GM12892 (cell line): ENCODE measurements at regions not wholly inside any gene's neighbourhood (a gene's known extent, or its start where the extent isn't known, plus 50 kb on each side); places are given as distances from the start of the nearest gene placed in this dataset.
"Not testable (repeated sequence)": the region's sequence is repeated elsewhere in the genome, so short reads cannot be mapped to it uniquely, and the experiment has no call there.

Experiments
- DNase-seq: peaks from one replicate; pipeline ENCODE4 v3.0.0; 2011; ENCODE audit not compliant: insufficient read length
- FAIRE-seq: peaks from 2 replicates; lab custom pipeline; 2011; peaks lifted over from hg19 to GRCh38; lab: Jason Lieb, UNC
- POLR2A ChIP-seq: IDR thresholded peaks from 2 replicates; pipeline ENCODE4 v1.6.1; 2011; ENCODE audit warnings: low read depth, low read length, control low read depth
- POLR2AphosphoS5 ChIP-seq: IDR thresholded peaks from 2 replicates; pipeline ENCODE4 v1.6.1; 2011; ENCODE audit warnings: low read depth, low read length, control low read depth
- TAF1 ChIP-seq: IDR thresholded peaks from 2 replicates; pipeline ENCODE4 v1.6.1; 2011; ENCODE audit warnings: low read depth, mild to moderate bottlenecking, control low read depth, low read length, borderline replicate concordance

- FAIRE-seq (no peak), DNase-seq (no peak)
- no peak for TF ChIP-seq POLR2AphosphoS5
- no peak for TF ChIP-seq TAF1
- no peak for TF ChIP-seq POLR2A
Measured at GRCh38 chr18:47380153-47380552, 128.7 kb upstream of the SKOR2 start.

- FAIRE-seq = no peak
- TF ChIP-seq TAF1 (no peak), POLR2A (no peak), POLR2AphosphoS5 (no peak)
Measured at GRCh38 chr18:47373465-47373864, 122.0 kb upstream of the SKOR2 start.

GRCh38 chr18:47370052-47370451 lies 118.6 kb upstream of the SKOR2 start:
- FAIRE-seq = no peak
- no peak for DNase-seq

More at GRCh38 chr18:47373465-47373864, 122.0 kb upstream of the SKOR2 start:
- no peak for DNase-seq

GRCh38 chr18:47354061-47354460 lies 102.6 kb upstream of the SKOR2 start:
- DNase-seq, FAIRE-seq: not testable (repeated sequence)

More at GRCh38 chr18:47370052-47370451, 118.6 kb upstream of the SKOR2 start:
- no peak for TF ChIP-seq POLR2A
- no peak for TF ChIP-seq TAF1
- TF ChIP-seq POLR2AphosphoS5 = no peak

- FAIRE-seq = no peak
- TF ChIP-seq TAF1 = no peak
- no peak for TF ChIP-seq POLR2AphosphoS5
- TF ChIP-seq POLR2A = no peak
- no peak for DNase-seq
Measured at GRCh38 chr18:47346016-47346415, 94.6 kb upstream of the SKOR2 start.

GRCh38 chr18:47345291-47345690 lies 93.8 kb upstream of the SKOR2 start:
- TF ChIP-seq POLR2AphosphoS5 (no peak), POLR2A (no peak), TAF1 (no peak)
- FAIRE-seq (no peak), DNase-seq (no peak)

GRCh38 chr18:47343291-47343690 lies 91.8 kb upstream of the SKOR2 start:
- DNase-seq (no peak), FAIRE-seq (no peak)
- TF ChIP-seq POLR2A (no peak), TAF1 (no peak), POLR2AphosphoS5 (no peak)

GRCh38 chr18:47342566-47342965 lies 91.1 kb upstream of the SKOR2 start:
- FAIRE-seq (no peak), DNase-seq (no peak)
- TF ChIP-seq TAF1 = no peak
- no peak for TF ChIP-seq POLR2AphosphoS5

- FAIRE-seq (no peak), DNase-seq (no peak)
- TF ChIP-seq TAF1 (no peak), POLR2A (no peak), POLR2AphosphoS5 (no peak)
Measured at GRCh38 chr18:47341678-47342077, 90.2 kb upstream of the SKOR2 start.

GRCh38 chr18:47334966-47335365 lies 83.5 kb upstream of the SKOR2 start:
- DNase-seq (no peak), FAIRE-seq (no peak)
- no peak for TF ChIP-seq POLR2AphosphoS5
- TF ChIP-seq TAF1 = no peak
- no peak for TF ChIP-seq POLR2A

GRCh38 chr18:47333926-47334635 lies 82.6 kb upstream of the SKOR2 start:
- no peak for FAIRE-seq
- DNase-seq = no peak
- TF ChIP-seq TAF1 = no peak
- no peak for TF ChIP-seq POLR2A
- no peak for TF ChIP-seq POLR2AphosphoS5

GRCh38 chr18:47331641-47332040 lies 80.2 kb upstream of the SKOR2 start:
- DNase-seq = no peak
- no peak for TF ChIP-seq TAF1
- no peak for TF ChIP-seq POLR2A
- TF ChIP-seq POLR2AphosphoS5 = no peak
- no peak for FAIRE-seq

- no peak for FAIRE-seq
Measured at GRCh38 chr18:47331026-47331425, 79.6 kb upstream of the SKOR2 start.

GRCh38 chr18:47323158-47323557 lies 71.7 kb upstream of the SKOR2 start:
- TF ChIP-seq POLR2A (no peak), POLR2AphosphoS5 (no peak), TAF1 (no peak)
- FAIRE-seq (no peak), DNase-seq (no peak)

More at GRCh38 chr18:47331026-47331425, 79.6 kb upstream of the SKOR2 start:
- DNase-seq = no peak
- TF ChIP-seq POLR2AphosphoS5 = no peak
